BLaER1 treated with 17β-estradiol and CSF1 and Interleukin-3, amounts not matched to agents 10 nM and 100 nM (cell line): ENCODE measurements at regions not wholly inside any gene's neighbourhood (a gene's known extent, or its start where the extent isn't known, plus 50 kb on each side); places are given as distances from the start of the nearest gene placed in this dataset.

ENCODE experiments used
- H3K27ac ChIP-seq, 11 experiments: shearing (Covaris generic); formaldehyde crosslinking; 2 replicates each; pipeline ENCODE4 v1.8.1; 2022
- H3K27me3 ChIP-seq, 11 experiments: shearing (Covaris generic); formaldehyde crosslinking; 2 replicates each; pipeline ENCODE4 v1.8.1; 2022
- H3K36me3 ChIP-seq, 11 experiments: shearing (Covaris generic); formaldehyde crosslinking; 2 replicates each; pipeline ENCODE4 v1.8.1; 2022
- H3K4me1 ChIP-seq, 10 experiments: shearing (Covaris generic); formaldehyde crosslinking; 2 replicates each; pipeline ENCODE4 v1.8.1; 2022
- H3K4me2 ChIP-seq, 11 experiments: shearing (Covaris generic); formaldehyde crosslinking; 2 replicates each; pipeline ENCODE4 v1.8.1; 2022
- H3K4me3 ChIP-seq, 10 experiments: shearing (Covaris generic); formaldehyde crosslinking; 2 replicates each; pipeline ENCODE4 v1.8.1; 2022
- H3K9ac ChIP-seq, 11 experiments: shearing (Covaris generic); formaldehyde crosslinking; 2 replicates each; pipeline ENCODE4 v1.8.1; 2022
- H3K9me3 ChIP-seq, 11 experiments: shearing (Covaris generic); formaldehyde crosslinking; replicated peaks in 1 of 11; 2 replicates each; pipeline ENCODE4 v1.8.1; 2022
- H4K20me1 ChIP-seq, 11 experiments: shearing (Covaris generic); formaldehyde crosslinking; 2 replicates each; pipeline ENCODE4 v1.8.1; 2022
- Cebpa-rat ChIP-seq, 11 experiments: shearing (Covaris generic); IDR thresholded peaks; 2 replicates each; pipeline ENCODE4 v1.8.1; 2022

- Histone ChIP-seq H3K4me1 (no peaks in the 10 kb centered on the region), H3K36me3 (no peaks in the 10 kb centered on the region), H3K9me3 (peaks cover 12 to 42% (median 22%) of the 10 kb centered on the region in 11 experiments), H3K27me3 (no peaks in the 10 kb centered on the region), H3K4me3 (no peak overlapping the region), H3K27ac (no peak overlapping the region), H3K9ac (no peak overlapping the region), H3K4me2 (no peak overlapping the region), H4K20me1 (no peaks in the 10 kb centered on the region)
- TF ChIP-seq Cebpa-rat (IDR thresholded peaks at IDR 0.05) = no peak
These were observed 120.1 kb downstream of the BMP4 start for GRCh38 chr14:53836551-53836950.

GRCh38 chr14:53828820-53829219 lies 127.8 kb downstream of the BMP4 start:
- Histone ChIP-seq H3K4me1 (no peaks in the 10 kb centered on the region), H3K27ac (no peak overlapping the region), H4K20me1 (no peaks in the 10 kb centered on the region), H3K27me3 (no peaks in the 10 kb centered on the region), H3K9ac (no peak overlapping the region), H3K9me3 (peaks cover 0 to 7% (median 0%) of the 10 kb centered on the region in 11 experiments; a peak in 1 of 22 replicates), H3K36me3 (no peaks in the 10 kb centered on the region), H3K4me3 (no peak overlapping the region), H3K4me2 (no peak overlapping the region)
- TF ChIP-seq Cebpa-rat (IDR thresholded peaks at IDR 0.05) = no peak

GRCh38 chr14:53824061-53824460 lies 132.6 kb downstream of the BMP4 start:
- Histone ChIP-seq H3K36me3 (no peaks in the 10 kb centered on the region), H3K4me2 (no peak overlapping the region), H3K9me3 (peaks cover 0 to 5% (median 0%) of the 10 kb centered on the region in 11 experiments; a peak in 1 of 22 replicates), H3K27me3 (no peaks in the 10 kb centered on the region), H3K27ac (no peak overlapping the region), H3K9ac (no peak overlapping the region), H3K4me1 (no peaks in the 10 kb centered on the region), H4K20me1 (no peaks in the 10 kb centered on the region), H3K4me3 (no peak overlapping the region)
- TF ChIP-seq Cebpa-rat (IDR thresholded peaks at IDR 0.05) = no peak

- Histone ChIP-seq H3K36me3 (no peaks in the 10 kb centered on the region), H3K4me3 (no peak overlapping the region), H3K4me1 (no peaks in the 10 kb centered on the region), H3K4me2 (no peak overlapping the region), H4K20me1 (no peaks in the 10 kb centered on the region), H3K27ac (no peak overlapping the region), H3K9me3 (no peaks in the 10 kb centered on the region), H3K9ac (no peak overlapping the region), H3K27me3 (no peaks in the 10 kb centered on the region)
- TF ChIP-seq Cebpa-rat (IDR thresholded peaks at IDR 0.05) = no peak
These were observed 142.2 kb downstream of the BMP4 start for GRCh38 chr14:53814392-53814791.

GRCh38 chr14:53810221-53810620 lies 146.4 kb downstream of the BMP4 start:
- H3K4me2 ChIP-seq = no peak overlapping the region
- no peak overlapping the region for H3K9ac ChIP-seq
- TF ChIP-seq Cebpa-rat (IDR thresholded peaks at IDR 0.05) = no peak
- no peak overlapping the region for H3K4me3 ChIP-seq
- H3K36me3 ChIP-seq = no peaks in the 10 kb centered on the region
- no peaks in the 10 kb centered on the region for H4K20me1 ChIP-seq
- no peaks in the 10 kb centered on the region for H3K27me3 ChIP-seq
- H3K9me3 ChIP-seq = no peaks in the 10 kb centered on the region
- no peak overlapping the region for H3K27ac ChIP-seq
- H3K4me1 ChIP-seq = no peaks in the 10 kb centered on the region

DNA sequence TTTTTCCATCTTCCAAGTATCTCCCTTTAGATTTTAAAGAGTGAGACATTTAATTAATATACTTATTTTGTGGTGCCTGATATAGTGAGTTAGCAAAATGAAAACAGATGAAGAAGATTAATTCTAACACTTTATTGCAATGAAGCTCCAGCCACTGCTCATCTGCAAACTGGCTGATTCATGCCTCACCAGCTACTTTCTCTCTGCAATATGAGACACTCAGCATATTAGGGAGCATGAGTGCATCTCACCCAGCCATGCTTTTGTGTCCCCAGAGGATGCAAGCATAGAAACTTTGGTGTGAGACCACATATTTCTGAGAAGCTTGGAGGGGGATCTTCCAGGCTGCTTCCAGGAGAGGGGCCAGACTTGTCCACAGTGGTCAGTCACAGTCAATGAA lies 148.6 kb downstream of the BMP4 start:
- TF ChIP-seq Cebpa-rat (IDR thresholded peaks at IDR 0.05) = no peak
- H3K27ac ChIP-seq = no peak overlapping the region
- no peak overlapping the region for H3K9ac ChIP-seq
- H3K4me3 ChIP-seq = no peak overlapping the region
- H3K36me3 ChIP-seq = no peaks in the 10 kb centered on the region
- H3K9me3 ChIP-seq = no peaks in the 10 kb centered on the region
- H3K27me3 ChIP-seq = no peaks in the 10 kb centered on the region
- no peak overlapping the region for H3K4me2 ChIP-seq
- no peaks in the 10 kb centered on the region for H3K4me1 ChIP-seq
- H4K20me1 ChIP-seq = no peaks in the 10 kb centered on the region

GRCh38 chr14:53807542-53807941 lies 149.1 kb downstream of the BMP4 start:
- no peak for TF ChIP-seq Cebpa-rat (IDR thresholded peaks at IDR 0.05)
- H3K4me1 ChIP-seq = no peaks in the 10 kb centered on the region
- H3K27ac ChIP-seq = no peak overlapping the region
- H4K20me1 ChIP-seq = no peaks in the 10 kb centered on the region
- no peak overlapping the region for H3K9ac ChIP-seq
- H3K4me2 ChIP-seq = no peak overlapping the region
- no peaks in the 10 kb centered on the region for H3K27me3 ChIP-seq
- no peaks in the 10 kb centered on the region for H3K36me3 ChIP-seq
- H3K9me3 ChIP-seq = no peaks in the 10 kb centered on the region
- no peak overlapping the region for H3K4me3 ChIP-seq

DNA sequence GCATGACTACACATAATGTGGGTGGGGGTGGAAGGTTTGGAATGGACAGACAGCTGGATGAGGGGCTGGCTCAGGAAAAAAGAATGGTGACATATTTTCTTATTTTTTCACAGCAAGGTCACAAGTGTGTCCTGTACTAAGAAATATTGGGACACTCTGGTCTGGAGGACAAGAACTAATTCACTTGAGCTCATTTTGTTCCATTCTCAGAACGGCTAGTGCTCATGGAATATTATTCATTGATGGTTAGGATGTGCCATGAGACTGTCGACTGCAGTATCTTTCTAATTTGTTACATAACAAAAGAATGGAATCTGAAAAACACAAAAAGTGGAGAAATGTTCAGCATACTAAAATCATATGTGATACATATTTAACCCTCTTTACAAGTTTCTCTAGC lies 149.5 kb downstream of the BMP4 start:
- no peak overlapping the region for H3K27ac ChIP-seq
- no peak for TF ChIP-seq Cebpa-rat (IDR thresholded peaks at IDR 0.05)
- no peak overlapping the region for H3K4me2 ChIP-seq
- no peaks in the 10 kb centered on the region for H3K27me3 ChIP-seq
- H3K4me3 ChIP-seq = no peak overlapping the region
- no peaks in the 10 kb centered on the region for H3K4me1 ChIP-seq
- H3K9me3 ChIP-seq = no peaks in the 10 kb centered on the region
- no peaks in the 10 kb centered on the region for H4K20me1 ChIP-seq
- H3K36me3 ChIP-seq = no peaks in the 10 kb centered on the region
- H3K9ac ChIP-seq = no peak overlapping the region

GRCh38 chr14:53796734-53797133 lies 159.9 kb downstream of the BMP4 start:
- H3K36me3 ChIP-seq = no peaks in the 10 kb centered on the region
- TF ChIP-seq Cebpa-rat (IDR thresholded peaks at IDR 0.05) = no peak
- no peak overlapping the region for H3K9ac ChIP-seq
- no peaks in the 10 kb centered on the region for H4K20me1 ChIP-seq
- no peak overlapping the region for H3K4me2 ChIP-seq
- no peaks in the 10 kb centered on the region for H3K27me3 ChIP-seq
- H3K4me3 ChIP-seq = no peak overlapping the region
- no peak overlapping the region for H3K27ac ChIP-seq
- no peaks in the 10 kb centered on the region for H3K4me1 ChIP-seq
- no peaks in the 10 kb centered on the region for H3K9me3 ChIP-seq

GRCh38 chr14:53793790-53794505 lies 162.7 kb downstream of the BMP4 start:
- H3K4me2 ChIP-seq = no peak overlapping the region
- no peaks in the 10 kb centered on the region for H3K27me3 ChIP-seq

More at GRCh38 chr14:53793790-53794505, 162.7 kb downstream of the BMP4 start:
- Histone ChIP-seq H3K27ac (no peak overlapping the region), H3K4me1 (no peaks in the 10 kb centered on the region), H4K20me1 (no peaks in the 10 kb centered on the region), H3K9me3 (no peaks in the 10 kb centered on the region), H3K36me3 (no peaks in the 10 kb centered on the region), H3K4me3 (no peak overlapping the region), H3K9ac (no peak overlapping the region)
- no peak for TF ChIP-seq Cebpa-rat (IDR thresholded peaks at IDR 0.05)
